DMS79 (cell line): ENCODE measurements at regions not wholly inside any gene's neighbourhood (a gene's known extent, or its start where the extent isn't known, plus 50 kb on each side); places are given as distances from the start of the nearest gene placed in this dataset.
"Not testable (repeated sequence)": the region's sequence is repeated elsewhere in the genome, so short reads cannot be mapped to it uniquely, and the experiment has no call there.

Experiments used
- DNase-seq: peaks from one replicate; lab custom pipeline; 2025; lab: John Stamatoyannopoulos, UW

- not testable (repeated sequence) for DNase-seq
These were observed 62.8 kb downstream of the SCP2D1 start for GRCh38 chr20:18876394-18876793.

GRCh38 chr20:18879262-18879661 lies 65.7 kb downstream of the SCP2D1 start:
- no peak for DNase-seq

- no peak for DNase-seq
These were observed 73.2 kb downstream of the SCP2D1 start for GRCh38 chr20:18886756-18887155.

GRCh38 chr20:18901980-18902737 lies 88.6 kb downstream of the SCP2D1 start:
- DNase-seq: no peak

GRCh38 chr20:18904192-18904591 lies 90.6 kb downstream of the SCP2D1 start:
- DNase-seq: no peak

GRCh38 chr20:18904624-18905023 lies 91.0 kb downstream of the SCP2D1 start:
- no peak for DNase-seq

- no peak for DNase-seq
These were observed 92.5 kb downstream of the SCP2D1 start for GRCh38 chr20:18906046-18906445.

GRCh38 chr20:18907353-18907752 lies 93.8 kb downstream of the SCP2D1 start:
- no peak for DNase-seq

GRCh38 chr20:18908109-18908508 lies 94.5 kb downstream of the SCP2D1 start:
- DNase-seq: no peak

- DNase-seq: no peak
These were observed 95.7 kb downstream of the SCP2D1 start for GRCh38 chr20:18909254-18909653.

GRCh38 chr20:18913701-18914100 lies 100.1 kb downstream of the SCP2D1 start:
- DNase-seq: no peak

- no peak for DNase-seq
These were observed 101.2 kb downstream of the SCP2D1 start for GRCh38 chr20:18914796-18915195.

GRCh38 chr20:18916886-18917750 lies 103.5 kb downstream of the SCP2D1 start:
- DNase-seq: no peak

GRCh38 chr20:18919996-18920395 lies 106.4 kb downstream of the SCP2D1 start:
- no peak for DNase-seq

GRCh38 chr20:18921291-18921690 lies 107.7 kb downstream of the SCP2D1 start:
- no peak for DNase-seq

- no peak for DNase-seq
These were observed 108.7 kb downstream of the SCP2D1 start for GRCh38 chr20:18922251-18922650.

- DNase-seq: no peak
These were observed 109.3 kb downstream of the SCP2D1 start for GRCh38 chr20:18922898-18923297.

GRCh38 chr20:18926965-18927364 lies 113.4 kb downstream of the SCP2D1 start:
- DNase-seq: no peak

- no peak for DNase-seq
These were observed 115.0 kb downstream of the SCP2D1 start for GRCh38 chr20:18928626-18929025.

- DNase-seq: no peak
These were observed 116.2 kb downstream of the SCP2D1 start for GRCh38 chr20:18929800-18930199.

GRCh38 chr20:18943542-18943941 lies 130.0 kb downstream of the SCP2D1 start:
- DNase-seq: no peak

- no peak for DNase-seq
These were observed 143.3 kb downstream of the SCP2D1 start for GRCh38 chr20:18956890-18957289.

GRCh38 chr20:18957328-18957727 lies 143.7 kb downstream of the SCP2D1 start:
- no peak for DNase-seq
